RWPE1 (cell line): ENCODE measurements at regions not wholly inside any gene's neighbourhood (a gene's known extent, or its start where the extent isn't known, plus 50 kb on each side); places are given as distances from the start of the nearest gene placed in this dataset.

Experiments
- CTCF ChIA-PET: fragments of 350-600 bp; sonication (Branson Sonifier 250); formaldehyde crosslinking; extraction: SDS; loops from one replicate; lab custom pipeline; 2021; lab: Yijun Ruan, JAX
- POLR2A ChIA-PET: fragments of 400-600 bp; formaldehyde crosslinking; extraction: SDS; loops from one replicate; lab custom pipeline; 2020; ENCODE audit warnings: antibody characterized with exemption; ENCODE audit not compliant: low non-redundant PET; lab: Yijun Ruan, JAX
- DNase-seq: peaks from one replicate; pipeline ENCODE4 v3.0.0; 2012; ENCODE audit warnings: low spot score
- H3K27ac ChIP-seq: fragments of 450-650 bp; 2 replicates; pipeline ENCODE4 v1.5.1; 2017
- TF ChIP-seq, protein P1 (sequence below): fragments of 450-650 bp; conservative IDR thresholded peaks from 2 replicates; pipeline ENCODE4 v1.5.1; 2017; ENCODE audit warnings: low read depth, mild to moderate bottlenecking

DNA sequence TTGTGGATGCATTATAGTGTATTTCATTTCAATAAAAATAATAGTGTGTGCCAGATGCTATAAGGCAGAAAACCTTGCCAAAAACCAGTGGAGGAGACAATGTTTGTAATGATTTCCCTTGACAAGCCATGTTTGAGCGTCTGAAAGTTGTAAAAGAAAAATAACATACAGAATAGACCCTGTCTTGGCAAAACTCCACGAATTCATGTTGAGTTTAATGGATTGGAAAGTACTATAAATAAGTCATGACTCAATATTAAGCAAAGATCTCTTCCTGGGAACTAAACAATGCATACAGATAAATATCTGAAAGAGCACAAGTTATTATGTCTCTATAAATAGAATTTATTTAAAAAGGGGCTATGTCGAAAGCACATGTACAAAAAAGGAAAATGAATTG lies 543.5 kb downstream of the GABRG1 start:
- TF ChIP-seq, protein P1, sequence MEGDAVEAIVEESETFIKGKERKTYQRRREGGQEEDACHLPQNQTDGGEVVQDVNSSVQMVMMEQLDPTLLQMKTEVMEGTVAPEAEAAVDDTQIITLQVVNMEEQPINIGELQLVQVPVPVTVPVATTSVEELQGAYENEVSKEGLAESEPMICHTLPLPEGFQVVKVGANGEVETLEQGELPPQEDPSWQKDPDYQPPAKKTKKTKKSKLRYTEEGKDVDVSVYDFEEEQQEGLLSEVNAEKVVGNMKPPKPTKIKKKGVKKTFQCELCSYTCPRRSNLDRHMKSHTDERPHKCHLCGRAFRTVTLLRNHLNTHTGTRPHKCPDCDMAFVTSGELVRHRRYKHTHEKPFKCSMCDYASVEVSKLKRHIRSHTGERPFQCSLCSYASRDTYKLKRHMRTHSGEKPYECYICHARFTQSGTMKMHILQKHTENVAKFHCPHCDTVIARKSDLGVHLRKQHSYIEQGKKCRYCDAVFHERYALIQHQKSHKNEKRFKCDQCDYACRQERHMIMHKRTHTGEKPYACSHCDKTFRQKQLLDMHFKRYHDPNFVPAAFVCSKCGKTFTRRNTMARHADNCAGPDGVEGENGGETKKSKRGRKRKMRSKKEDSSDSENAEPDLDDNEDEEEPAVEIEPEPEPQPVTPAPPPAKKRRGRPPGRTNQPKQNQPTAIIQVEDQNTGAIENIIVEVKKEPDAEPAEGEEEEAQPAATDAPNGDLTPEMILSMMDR = no peak
- ChIA-PET CTCF (no interaction called here), POLR2A (no interaction called here)
- no peak for DNase-seq
- no peak overlapping the region for H3K27ac ChIP-seq

DNA sequence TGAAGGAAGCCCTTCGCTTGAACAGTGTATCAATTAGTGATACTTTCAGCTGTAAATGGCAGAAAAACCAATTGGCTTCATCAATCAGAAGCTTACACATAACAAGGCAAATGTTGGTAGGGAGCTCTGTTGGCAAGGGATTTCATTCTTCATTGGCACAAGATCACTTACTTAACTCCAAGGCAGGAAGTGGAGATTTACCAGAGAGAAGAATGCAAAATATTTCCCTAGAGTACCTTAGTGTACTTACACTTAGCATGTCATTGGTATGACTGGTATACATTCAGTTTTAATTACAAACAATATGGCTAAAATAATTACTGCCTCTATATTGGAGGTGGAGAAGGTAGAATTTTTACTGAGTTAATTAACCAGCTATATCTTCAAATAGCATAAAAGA lies 545.0 kb downstream of the GABRG1 start:
- TF ChIP-seq, protein P1 = no peak
- DNase-seq = no peak
- POLR2A ChIA-PET = no interaction called here
- H3K27ac ChIP-seq = no peak overlapping the region
- CTCF ChIA-PET = no interaction called here

DNA sequence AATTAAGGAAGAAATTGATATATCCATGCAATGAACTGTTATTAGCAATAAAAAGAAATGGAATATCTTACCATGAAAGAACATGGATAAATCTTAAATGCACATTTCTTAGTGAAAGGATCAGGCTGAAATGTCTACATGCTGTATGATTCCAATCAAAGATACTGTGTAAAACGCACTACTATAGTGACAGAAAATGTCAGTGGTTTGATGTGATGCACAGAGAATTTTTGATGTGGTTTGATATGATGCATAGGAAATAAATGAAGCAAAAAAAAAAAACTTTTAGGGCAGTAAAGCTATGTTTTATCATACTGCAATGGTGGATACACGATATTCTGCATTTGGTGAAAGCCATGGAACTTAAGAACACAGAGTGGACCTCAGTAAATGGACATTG lies 547.6 kb downstream of the GABRG1 start:
- ChIA-PET CTCF (no interaction called here), POLR2A (no interaction called here)
- no peak for DNase-seq
- TF ChIP-seq, protein P1 = no peak
- no peak overlapping the region for H3K27ac ChIP-seq

DNA sequence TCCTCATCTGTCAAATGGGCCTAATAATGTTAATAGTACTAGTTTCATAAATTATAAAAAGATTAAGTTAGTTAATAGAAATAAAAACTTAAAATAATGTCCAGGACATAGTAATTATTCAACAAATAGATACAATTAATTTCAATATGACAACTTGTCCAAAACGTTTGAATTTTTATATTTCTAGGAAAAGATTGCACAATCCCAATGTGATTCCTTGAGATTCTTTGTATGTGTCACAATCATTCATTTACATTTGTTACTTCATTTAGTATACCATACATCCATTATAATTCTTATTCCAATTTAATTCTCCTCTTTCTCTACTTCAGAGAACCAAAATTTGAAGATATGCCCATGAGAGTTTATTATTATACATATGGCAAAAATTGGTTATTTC lies 554.2 kb downstream of the GABRG1 start:
- DNase-seq = no peak
- ChIA-PET POLR2A (no interaction called here), CTCF (no interaction called here)
- TF ChIP-seq, protein P1 = no peak
- H3K27ac ChIP-seq = no peak overlapping the region

DNA sequence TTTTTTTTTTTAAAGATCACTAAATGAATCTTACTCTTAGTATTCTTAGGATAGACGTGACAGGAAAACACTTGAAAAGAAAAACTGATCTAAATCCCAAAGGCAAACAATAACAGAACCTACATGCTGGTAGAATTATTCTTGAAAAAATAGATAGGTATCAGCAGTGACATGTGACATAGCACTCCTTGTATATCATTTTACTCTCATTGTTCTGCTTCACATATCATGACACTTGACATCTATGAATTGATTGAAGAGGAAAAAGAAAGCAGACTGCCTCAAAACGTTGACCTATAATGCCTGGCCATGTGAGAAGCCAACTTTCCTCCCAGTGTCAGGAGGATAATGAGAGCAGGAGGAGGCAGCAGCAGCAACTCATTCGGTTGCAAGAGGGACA lies 555.2 kb downstream of the GABRG1 start:
- CTCF ChIA-PET = no interaction called here
- TF ChIP-seq, protein P1 = no peak
- no peak overlapping the region for H3K27ac ChIP-seq
- no peak for DNase-seq
- POLR2A ChIA-PET = no interaction called here

DNA sequence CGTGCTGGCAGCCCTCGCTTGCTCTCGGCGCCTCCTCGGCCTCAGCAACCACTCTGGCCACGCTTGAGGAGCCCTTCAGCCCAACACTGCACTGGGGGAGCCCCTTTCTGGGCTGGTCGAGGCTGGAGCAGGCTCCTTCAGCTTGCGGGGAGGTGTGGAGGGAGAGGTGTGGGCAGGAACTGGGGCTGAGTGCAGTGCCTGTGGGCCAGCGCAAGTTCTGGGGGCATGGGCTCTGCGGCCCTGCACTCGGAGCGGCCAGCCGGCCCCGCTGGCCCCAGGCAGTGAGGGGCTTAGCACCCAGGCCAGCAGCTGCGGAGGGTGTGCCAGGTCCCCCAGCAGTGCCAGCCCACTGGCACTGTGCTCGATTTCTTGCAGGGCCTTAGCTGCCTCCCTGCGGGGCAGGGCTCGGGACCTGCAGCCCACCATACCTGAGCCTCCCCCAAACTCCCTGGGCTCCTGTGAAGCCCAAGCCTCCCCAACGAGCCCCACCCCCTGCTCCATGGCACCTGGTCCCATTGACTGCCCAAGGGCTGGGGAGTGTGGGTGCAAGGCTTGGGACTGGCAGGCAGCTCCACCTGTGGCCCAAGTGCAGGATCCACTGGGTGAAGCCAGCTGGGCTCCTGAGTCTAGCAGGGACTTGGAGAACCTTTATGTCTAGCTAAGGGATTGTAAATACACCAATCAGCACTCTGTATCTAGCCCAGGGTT lies 556.8 kb downstream of the GABRG1 start:
- no peak for DNase-seq
- ChIA-PET POLR2A (no interaction called here), CTCF (no interaction called here)
- H3K27ac ChIP-seq = no peak overlapping the region
- TF ChIP-seq, protein P1 = no peak
